ENCODE measurements at regions not wholly inside any gene's neighbourhood (a gene's known extent, or its start where the extent isn't known, plus 50 kb on each side); places are given as distances from the start of the nearest gene placed in this dataset.
"Not testable (repeated sequence)": the region's sequence is repeated elsewhere in the genome, so short reads cannot be mapped to it uniquely, and the experiment has no call there.

GRCh38 chr6:142998739-142999138 lies 53.8 kb upstream of the HIVEP2 start:
- H3K27me3 ChIP-seq; intact Hi-C loops (cut with DNase I); ATAC-seq; H3K27ac ChIP-seq; H3K36me3 ChIP-seq; H3K4me1 ChIP-seq; H3K4me3 ChIP-seq; DNase-seq: not testable (repeated sequence)
- WGBS, 4 donors, result 92 to 97% (median 95%) methylated on average over 1 to 3 of the region's 3 CpGs
- peaks cover 0 to 14% (median 5%) of the 10 kb centered on the region in 12 donors for H3K9me3 ChIP-seq

GRCh38 chr6:143000811-143001210 lies 55.8 kb upstream of the HIVEP2 start:
- no peaks in the 10 kb centered on the region for H3K36me3 ChIP-seq

DNA sequence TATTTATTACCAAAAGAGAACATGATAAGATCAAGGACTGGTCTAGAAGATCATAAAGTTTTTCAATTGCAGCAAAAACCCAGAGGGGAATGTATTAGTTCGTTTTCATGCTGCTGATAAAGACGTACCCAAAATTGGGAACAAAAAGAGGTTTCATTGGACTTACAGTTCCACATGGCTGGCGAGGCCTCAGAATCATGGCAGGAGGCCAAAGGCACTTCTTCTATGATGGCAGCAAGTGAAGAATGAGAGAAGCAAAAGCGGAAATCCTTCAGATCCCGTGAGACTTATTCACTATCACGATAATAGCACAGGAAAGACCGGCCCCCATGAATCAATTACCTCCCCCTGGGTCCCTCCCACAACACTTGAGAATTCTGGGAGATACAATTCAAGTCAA lies 57.7 kb upstream of the HIVEP2 start:
- no peak for TF ChIP-seq POLR2A (IDR thresholded peaks at IDR 0.05)
- TF ChIP-seq, protein P1, sequence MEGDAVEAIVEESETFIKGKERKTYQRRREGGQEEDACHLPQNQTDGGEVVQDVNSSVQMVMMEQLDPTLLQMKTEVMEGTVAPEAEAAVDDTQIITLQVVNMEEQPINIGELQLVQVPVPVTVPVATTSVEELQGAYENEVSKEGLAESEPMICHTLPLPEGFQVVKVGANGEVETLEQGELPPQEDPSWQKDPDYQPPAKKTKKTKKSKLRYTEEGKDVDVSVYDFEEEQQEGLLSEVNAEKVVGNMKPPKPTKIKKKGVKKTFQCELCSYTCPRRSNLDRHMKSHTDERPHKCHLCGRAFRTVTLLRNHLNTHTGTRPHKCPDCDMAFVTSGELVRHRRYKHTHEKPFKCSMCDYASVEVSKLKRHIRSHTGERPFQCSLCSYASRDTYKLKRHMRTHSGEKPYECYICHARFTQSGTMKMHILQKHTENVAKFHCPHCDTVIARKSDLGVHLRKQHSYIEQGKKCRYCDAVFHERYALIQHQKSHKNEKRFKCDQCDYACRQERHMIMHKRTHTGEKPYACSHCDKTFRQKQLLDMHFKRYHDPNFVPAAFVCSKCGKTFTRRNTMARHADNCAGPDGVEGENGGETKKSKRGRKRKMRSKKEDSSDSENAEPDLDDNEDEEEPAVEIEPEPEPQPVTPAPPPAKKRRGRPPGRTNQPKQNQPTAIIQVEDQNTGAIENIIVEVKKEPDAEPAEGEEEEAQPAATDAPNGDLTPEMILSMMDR (IDR thresholded peaks at IDR 0.05), result no peak
- DNase-seq, result no peak
- no peak overlapping the region for H3K27ac ChIP-seq
- no peak for ATAC-seq
- H3K27me3 ChIP-seq, result no peaks in the 10 kb centered on the region
- H3K9me3 ChIP-seq, result peaks cover 0 to 14% (median 5%) of the 10 kb centered on the region in 12 donors
- intact Hi-C loops (cut with DNase I), result no loop called here
- no peaks in the 10 kb centered on the region for H3K36me3 ChIP-seq
- no peaks in the 10 kb centered on the region for H3K4me1 ChIP-seq
- 71 to 79% (median 77%) methylated on average over 7 of the region's 7 CpGs for WGBS, 4 donors
- no peak overlapping the region for H3K4me3 ChIP-seq

More at GRCh38 chr6:143000811-143001210, 55.8 kb upstream of the HIVEP2 start:
- Histone ChIP-seq H3K27me3 (no peaks in the 10 kb centered on the region), H3K4me1 (no peaks in the 10 kb centered on the region), H3K9me3 (peaks cover 0 to 14% (median 5%) of the 10 kb centered on the region in 12 donors), H3K27ac (no peak overlapping the region), H3K4me3 (no peak overlapping the region)
- intact Hi-C loops (cut with DNase I), result no loop called here
- no peak for ATAC-seq
- 41 to 60% (median 46%) methylated on average over 3 of the region's 3 CpGs for WGBS, 4 donors
- DNase-seq, result no peak
- no peak for TF ChIP-seq POLR2A (IDR thresholded peaks at IDR 0.05)
- TF ChIP-seq, protein P1 (IDR thresholded peaks at IDR 0.05), result no peak

DNA sequence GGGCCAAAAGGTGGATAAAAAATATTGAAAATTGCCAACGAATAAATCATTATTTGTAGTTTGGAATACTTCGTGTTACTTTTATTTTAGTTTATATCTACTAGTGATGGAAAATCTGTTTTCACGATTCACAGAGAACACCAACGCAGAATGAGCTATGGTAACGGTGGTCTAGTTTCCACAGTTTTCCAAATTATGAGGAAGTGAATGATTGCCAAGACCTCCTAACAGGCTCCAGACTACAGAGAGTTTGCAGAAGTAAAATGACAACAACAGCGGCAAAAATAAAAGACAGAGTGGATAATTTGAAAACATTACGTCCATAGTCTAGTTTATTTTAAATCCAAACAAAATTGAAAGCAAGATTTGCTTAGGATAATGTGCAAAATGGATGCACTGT lies 57.0 kb upstream of the AIG1 start:
- H3K9me3 ChIP-seq, result peaks cover 0 to 11% (median 5%) of the 10 kb centered on the region in 12 donors
- H3K4me1 ChIP-seq, result no peaks in the 10 kb centered on the region
- H3K27ac ChIP-seq, result no peak overlapping the region
- DNase-seq (no peak), ATAC-seq (no peak)
- intact Hi-C loops (cut with DNase I), result no loop called here
- WGBS, 4 donors, result 85 to 92% (median 89%) methylated on average over 7 of the region's 7 CpGs
- no peak overlapping the region for H3K4me3 ChIP-seq
- TF ChIP-seq POLR2A (IDR thresholded peaks at IDR 0.05), result no peak
- TF ChIP-seq, protein P1 (IDR thresholded peaks at IDR 0.05), result no peak
- no peaks in the 10 kb centered on the region for H3K36me3 ChIP-seq
- no peaks in the 10 kb centered on the region for H3K27me3 ChIP-seq

GRCh38 chr6:143005816-143006215 lies 54.9 kb upstream of the AIG1 start:
- Histone ChIP-seq H3K9me3 (no peaks in the 10 kb centered on the region), H3K27me3 (no peaks in the 10 kb centered on the region), H3K36me3 (no peaks in the 10 kb centered on the region), H3K4me3 (no peak overlapping the region), H3K27ac (no peak overlapping the region), H3K4me1 (no peaks in the 10 kb centered on the region)
- ATAC-seq, result no peak
- intact Hi-C loops (cut with DNase I), result no loop called here
- WGBS, 4 donors, result 93 to 97% (median 94%) methylated on average over 4 of the region's 4 CpGs
- TF ChIP-seq POLR2A (IDR thresholded peaks at IDR 0.05), result no peak
- TF ChIP-seq, protein P1 (IDR thresholded peaks at IDR 0.05), result no peak
- DNase-seq, result no peak
